ENCODE measurements at regions not wholly inside any gene's neighbourhood (a gene's known extent, or its start where the extent isn't known, plus 50 kb on each side); places are given as distances from the start of the nearest gene placed in this dataset.

DNA sequence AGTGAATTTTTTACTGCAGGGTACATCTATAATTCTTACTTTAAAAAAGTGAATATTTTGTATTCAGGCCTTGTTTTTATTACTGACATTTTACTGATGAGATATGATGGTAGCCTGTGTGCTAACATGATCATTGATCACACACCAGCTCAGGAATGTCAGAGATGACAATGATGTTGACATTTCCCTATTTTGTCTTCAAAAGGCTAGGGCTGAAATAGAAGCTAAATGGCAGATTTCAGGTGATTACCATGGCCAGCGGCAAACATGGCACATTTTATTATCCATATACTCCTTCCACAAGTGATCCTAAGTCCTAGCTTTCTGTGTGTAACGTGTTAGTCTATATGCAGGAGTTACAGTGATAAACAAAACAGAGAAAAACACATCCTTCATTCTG lies 544.3 kb upstream of the MIR17HG start:
- Histone ChIP-seq H3K27ac (replicated peaks) (no peak overlapping the region), H3K27me3 (ENCODE audit: insufficient read depth, poor library complexity, severe bottlenecking) (no peaks in the 10 kb centered on the region), H3K4me3 (replicated peaks; ENCODE audit: insufficient read depth, low read length) (no peak overlapping the region)
- TF ChIP-seq POLR2AphosphoS5 (IDR thresholded peaks at IDR 0.05; ENCODE audit: low read depth) (no peak), GABPA (IDR thresholded peaks at IDR 0.05; ENCODE audit: low read depth) (no peak), SPI1 (IDR thresholded peaks at IDR 0.05; ENCODE audit: borderline replicate concordance, low read depth) (no peak)
- TF ChIP-seq, protein P1, sequence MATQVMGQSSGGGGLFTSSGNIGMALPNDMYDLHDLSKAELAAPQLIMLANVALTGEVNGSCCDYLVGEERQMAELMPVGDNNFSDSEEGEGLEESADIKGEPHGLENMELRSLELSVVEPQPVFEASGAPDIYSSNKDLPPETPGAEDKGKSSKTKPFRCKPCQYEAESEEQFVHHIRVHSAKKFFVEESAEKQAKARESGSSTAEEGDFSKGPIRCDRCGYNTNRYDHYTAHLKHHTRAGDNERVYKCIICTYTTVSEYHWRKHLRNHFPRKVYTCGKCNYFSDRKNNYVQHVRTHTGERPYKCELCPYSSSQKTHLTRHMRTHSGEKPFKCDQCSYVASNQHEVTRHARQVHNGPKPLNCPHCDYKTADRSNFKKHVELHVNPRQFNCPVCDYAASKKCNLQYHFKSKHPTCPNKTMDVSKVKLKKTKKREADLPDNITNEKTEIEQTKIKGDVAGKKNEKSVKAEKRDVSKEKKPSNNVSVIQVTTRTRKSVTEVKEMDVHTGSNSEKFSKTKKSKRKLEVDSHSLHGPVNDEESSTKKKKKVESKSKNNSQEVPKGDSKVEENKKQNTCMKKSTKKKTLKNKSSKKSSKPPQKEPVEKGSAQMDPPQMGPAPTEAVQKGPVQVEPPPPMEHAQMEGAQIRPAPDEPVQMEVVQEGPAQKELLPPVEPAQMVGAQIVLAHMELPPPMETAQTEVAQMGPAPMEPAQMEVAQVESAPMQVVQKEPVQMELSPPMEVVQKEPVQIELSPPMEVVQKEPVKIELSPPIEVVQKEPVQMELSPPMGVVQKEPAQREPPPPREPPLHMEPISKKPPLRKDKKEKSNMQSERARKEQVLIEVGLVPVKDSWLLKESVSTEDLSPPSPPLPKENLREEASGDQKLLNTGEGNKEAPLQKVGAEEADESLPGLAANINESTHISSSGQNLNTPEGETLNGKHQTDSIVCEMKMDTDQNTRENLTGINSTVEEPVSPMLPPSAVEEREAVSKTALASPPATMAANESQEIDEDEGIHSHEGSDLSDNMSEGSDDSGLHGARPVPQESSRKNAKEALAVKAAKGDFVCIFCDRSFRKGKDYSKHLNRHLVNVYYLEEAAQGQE (IDR thresholded peaks at IDR 0.05; ENCODE audit: insufficient replicate concordance, low read depth) = no peak
- TF ChIP-seq, protein P2, sequence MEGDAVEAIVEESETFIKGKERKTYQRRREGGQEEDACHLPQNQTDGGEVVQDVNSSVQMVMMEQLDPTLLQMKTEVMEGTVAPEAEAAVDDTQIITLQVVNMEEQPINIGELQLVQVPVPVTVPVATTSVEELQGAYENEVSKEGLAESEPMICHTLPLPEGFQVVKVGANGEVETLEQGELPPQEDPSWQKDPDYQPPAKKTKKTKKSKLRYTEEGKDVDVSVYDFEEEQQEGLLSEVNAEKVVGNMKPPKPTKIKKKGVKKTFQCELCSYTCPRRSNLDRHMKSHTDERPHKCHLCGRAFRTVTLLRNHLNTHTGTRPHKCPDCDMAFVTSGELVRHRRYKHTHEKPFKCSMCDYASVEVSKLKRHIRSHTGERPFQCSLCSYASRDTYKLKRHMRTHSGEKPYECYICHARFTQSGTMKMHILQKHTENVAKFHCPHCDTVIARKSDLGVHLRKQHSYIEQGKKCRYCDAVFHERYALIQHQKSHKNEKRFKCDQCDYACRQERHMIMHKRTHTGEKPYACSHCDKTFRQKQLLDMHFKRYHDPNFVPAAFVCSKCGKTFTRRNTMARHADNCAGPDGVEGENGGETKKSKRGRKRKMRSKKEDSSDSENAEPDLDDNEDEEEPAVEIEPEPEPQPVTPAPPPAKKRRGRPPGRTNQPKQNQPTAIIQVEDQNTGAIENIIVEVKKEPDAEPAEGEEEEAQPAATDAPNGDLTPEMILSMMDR (IDR thresholded peaks at IDR 0.05; ENCODE audit: insufficient read depth, low read length) = no peak
- no peak for DNase-seq (ENCODE audit: low read depth in 1 of 2, low spot score in 1 of 2)

GRCh38 chr13:90806016-90806615 lies 541.4 kb upstream of the MIR17HG start:
- Histone ChIP-seq H3K27me3 (ENCODE audit: insufficient read depth, poor library complexity, severe bottlenecking) (no peaks in the 10 kb centered on the region), H3K4me3 (replicated peaks; ENCODE audit: insufficient read depth, low read length) (no peak overlapping the region), H3K27ac (replicated peaks) (no peak overlapping the region)
- TF ChIP-seq SPI1 (IDR thresholded peaks at IDR 0.05; ENCODE audit: borderline replicate concordance, low read depth) (no peak), POLR2AphosphoS5 (IDR thresholded peaks at IDR 0.05; ENCODE audit: low read depth) (no peak), GABPA (IDR thresholded peaks at IDR 0.05; ENCODE audit: low read depth) (no peak)
- no peak for DNase-seq (ENCODE audit: low read depth in 1 of 2, low spot score in 1 of 2)

GRCh38 chr13:90806892-90807291 lies 540.6 kb upstream of the MIR17HG start:
- no peak overlapping the region for H3K27ac ChIP-seq (replicated peaks)
- TF ChIP-seq GABPA (IDR thresholded peaks at IDR 0.05; ENCODE audit: low read depth) = no peak
- no peak for TF ChIP-seq SPI1 (IDR thresholded peaks at IDR 0.05; ENCODE audit: borderline replicate concordance, low read depth)
- TF ChIP-seq, protein P1 (IDR thresholded peaks at IDR 0.05; ENCODE audit: insufficient replicate concordance, low read depth) = no peak
- TF ChIP-seq POLR2AphosphoS5 (IDR thresholded peaks at IDR 0.05; ENCODE audit: low read depth) = no peak
- TF ChIP-seq, protein P2 (IDR thresholded peaks at IDR 0.05; ENCODE audit: insufficient read depth, low read length) = no peak

GRCh38 chr13:90808838-90809237 lies 538.6 kb upstream of the MIR17HG start:
- H3K27me3 ChIP-seq (ENCODE audit: insufficient read depth, poor library complexity, severe bottlenecking) = no peaks in the 10 kb centered on the region
- H3K27ac ChIP-seq (replicated peaks) = no peak overlapping the region
- DNase-seq (ENCODE audit: low read depth in 1 of 2, low spot score in 1 of 2) = no peak
- no peak for TF ChIP-seq SPI1 (IDR thresholded peaks at IDR 0.05; ENCODE audit: borderline replicate concordance, low read depth)
- TF ChIP-seq GABPA (IDR thresholded peaks at IDR 0.05; ENCODE audit: low read depth) = no peak
- no peak overlapping the region for H3K4me3 ChIP-seq (replicated peaks; ENCODE audit: insufficient read depth, low read length)

More at GRCh38 chr13:90806892-90807291, 540.6 kb upstream of the MIR17HG start:
- H3K4me3 ChIP-seq (replicated peaks; ENCODE audit: insufficient read depth, low read length) = no peak overlapping the region
- H3K27me3 ChIP-seq (ENCODE audit: insufficient read depth, poor library complexity, severe bottlenecking) = no peaks in the 10 kb centered on the region
- DNase-seq (ENCODE audit: low read depth in 1 of 2, low spot score in 1 of 2) = no peak

- Histone ChIP-seq H3K27me3 (ENCODE audit: insufficient read depth, poor library complexity, severe bottlenecking) (no peaks in the 10 kb centered on the region), H3K4me3 (replicated peaks; ENCODE audit: insufficient read depth, low read length) (no peak overlapping the region), H3K27ac (replicated peaks) (no peak overlapping the region)
- TF ChIP-seq GABPA (IDR thresholded peaks at IDR 0.05; ENCODE audit: low read depth) (no peak), SPI1 (IDR thresholded peaks at IDR 0.05; ENCODE audit: borderline replicate concordance, low read depth) (no peak), POLR2AphosphoS5 (IDR thresholded peaks at IDR 0.05; ENCODE audit: low read depth) (no peak)
- TF ChIP-seq, protein P2 (IDR thresholded peaks at IDR 0.05; ENCODE audit: insufficient read depth, low read length) = no peak
- TF ChIP-seq, protein P1 (IDR thresholded peaks at IDR 0.05; ENCODE audit: insufficient replicate concordance, low read depth) = no peak
- DNase-seq (ENCODE audit: low read depth in 1 of 2, low spot score in 1 of 2) = no peak
Observed at GRCh38 chr13:90824032-90824431, 523.5 kb upstream of the MIR17HG start.
